ENCODE measurements at regions not wholly inside any gene's neighbourhood (a gene's known extent, or its start where the extent isn't known, plus 50 kb on each side); places are given as distances from the start of the nearest gene placed in this dataset.

DNA sequence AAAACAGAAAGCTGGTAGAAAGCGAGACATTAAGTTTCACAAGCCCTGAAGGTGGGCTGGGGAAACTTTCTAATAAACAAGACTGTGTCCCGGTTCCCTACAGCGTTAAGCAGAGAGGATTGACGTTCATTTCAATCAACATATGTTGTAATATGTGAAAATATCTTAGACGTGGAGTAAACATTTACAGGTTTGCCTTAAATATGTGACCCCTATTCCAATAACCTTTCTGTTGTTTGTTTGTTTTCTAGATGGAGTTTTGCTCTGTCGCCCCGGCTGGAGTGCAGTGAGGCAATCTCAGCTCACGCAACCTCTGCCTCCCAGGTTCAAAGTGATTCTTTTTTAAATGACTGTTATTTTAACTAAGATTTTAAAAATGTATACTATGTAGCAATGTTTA, 526.2 kb downstream of the SUCLA2 start:
- no peaks in the 10 kb centered on the region for H3K4me1 ChIP-seq (ENCODE audit: control insufficient read depth, insufficient read depth, low read length)
- H3K27ac ChIP-seq (ENCODE audit: insufficient read depth, low read depth, low read length, poor library complexity, severe bottlenecking), result no peak overlapping the region
- 87 to 89% methylated on average over 5 to 8 of the region's 8 CpGs for WGBS, 2 experiments
- H3K9me3 ChIP-seq (ENCODE audit: control insufficient read depth, low read length), result no peaks in the 10 kb centered on the region
- no peaks in the 10 kb centered on the region for H3K27me3 ChIP-seq (ENCODE audit: control insufficient read depth, insufficient read depth, low read length, poor library complexity, severe bottlenecking)
- no peaks in the 10 kb centered on the region for H3K36me3 ChIP-seq (ENCODE audit: control insufficient read depth, insufficient read depth, low read length)
- H3K4me3 ChIP-seq (ENCODE audit: insufficient read depth, low read depth, low read length), result no peak overlapping the region

DNA sequence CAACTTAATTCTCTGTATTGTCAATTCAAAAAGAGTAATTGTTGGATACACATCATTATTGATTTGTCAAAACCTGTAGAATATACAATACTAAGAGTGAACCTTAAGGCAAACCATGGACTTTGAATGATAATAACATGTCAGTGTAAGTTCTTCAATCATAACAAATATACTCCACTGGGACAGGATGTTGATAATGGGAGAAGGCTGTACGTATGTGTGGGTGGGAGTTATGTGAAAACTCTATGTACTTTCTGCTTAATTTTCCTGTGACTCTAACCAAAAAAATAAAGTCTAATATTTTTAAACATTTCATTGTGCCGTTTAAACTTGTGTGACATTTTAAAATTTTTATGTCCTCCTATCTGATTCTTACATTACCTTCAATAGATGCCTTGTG, 526.7 kb downstream of the SUCLA2 start:
- Histone ChIP-seq H3K27me3 (ENCODE audit: control insufficient read depth, insufficient read depth, low read length, poor library complexity, severe bottlenecking) (no peaks in the 10 kb centered on the region), H3K9me3 (ENCODE audit: control insufficient read depth, low read length) (no peaks in the 10 kb centered on the region), H3K36me3 (ENCODE audit: control insufficient read depth, insufficient read depth, low read length) (no peaks in the 10 kb centered on the region), H3K4me3 (ENCODE audit: insufficient read depth, low read depth, low read length) (no peak overlapping the region), H3K4me1 (ENCODE audit: control insufficient read depth, insufficient read depth, low read length) (no peaks in the 10 kb centered on the region), H3K27ac (ENCODE audit: insufficient read depth, low read depth, low read length, poor library complexity, severe bottlenecking) (no peak overlapping the region)
- 100% methylated on average over 1 of the region's 2 CpGs; no CpG with 5 or more reads in 1 of the 2 experiments for WGBS, 2 experiments

DNA sequence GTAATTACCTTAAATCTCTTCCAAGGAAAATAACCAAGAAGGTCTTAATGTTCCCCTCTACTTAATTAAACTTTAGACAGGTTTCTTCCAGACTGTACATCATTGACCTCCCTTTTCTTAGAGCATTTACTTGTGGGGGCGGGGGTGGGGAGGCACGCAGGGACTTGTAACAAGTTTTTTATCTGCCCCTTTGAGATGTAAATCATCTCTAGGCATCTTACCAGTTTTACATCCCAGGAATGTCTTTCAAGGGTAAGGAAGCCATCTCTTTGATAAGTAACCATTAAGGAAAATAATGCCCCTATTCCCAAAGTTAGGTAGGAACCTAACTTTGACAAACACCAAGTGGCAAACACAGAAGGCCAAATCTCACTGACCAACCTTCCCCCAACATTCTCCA, 528.6 kb downstream of the SUCLA2 start:
- H3K4me3 ChIP-seq (ENCODE audit: insufficient read depth, low read depth, low read length), result no peak overlapping the region
- no peaks in the 10 kb centered on the region for H3K9me3 ChIP-seq (ENCODE audit: control insufficient read depth, low read length)
- H3K4me1 ChIP-seq (ENCODE audit: control insufficient read depth, insufficient read depth, low read length), result no peaks in the 10 kb centered on the region
- 50% methylated on average over 2 of the region's 2 CpGs; no CpG with 5 or more reads in 1 of the 2 experiments for WGBS, 2 experiments
- H3K27me3 ChIP-seq (ENCODE audit: control insufficient read depth, insufficient read depth, low read length, poor library complexity, severe bottlenecking), result no peaks in the 10 kb centered on the region
- H3K36me3 ChIP-seq (ENCODE audit: control insufficient read depth, insufficient read depth, low read length), result no peaks in the 10 kb centered on the region
- no peak overlapping the region for H3K27ac ChIP-seq (ENCODE audit: insufficient read depth, low read depth, low read length, poor library complexity, severe bottlenecking)

DNA sequence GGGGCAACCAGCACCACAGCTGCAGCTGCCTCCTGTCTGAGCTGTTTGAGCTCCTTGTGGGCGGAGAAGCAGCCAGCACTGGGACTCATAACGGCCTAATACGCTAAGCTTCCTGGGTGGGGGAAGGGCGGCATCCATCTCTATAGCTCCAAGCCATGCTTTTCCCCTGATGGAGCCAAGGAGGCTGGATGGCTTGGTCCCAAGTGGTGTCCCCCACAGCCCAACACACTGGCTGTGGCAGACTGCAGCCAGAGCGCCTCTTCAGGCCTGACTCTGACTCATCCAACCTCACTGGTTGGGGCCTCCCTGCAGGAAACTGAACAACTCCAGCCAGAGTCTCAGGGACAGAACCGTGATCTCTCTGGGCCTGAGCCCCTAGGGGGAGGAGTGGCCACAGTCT, 537.3 kb downstream of the SUCLA2 start:
- 88 to 93% methylated on average over 6 of the region's 6 CpGs for WGBS, 2 experiments
- Histone ChIP-seq H3K4me3 (ENCODE audit: insufficient read depth, low read depth, low read length) (no peak overlapping the region), H3K9me3 (ENCODE audit: control insufficient read depth, low read length) (no peaks in the 10 kb centered on the region), H3K36me3 (ENCODE audit: control insufficient read depth, insufficient read depth, low read length) (no peaks in the 10 kb centered on the region), H3K27me3 (ENCODE audit: control insufficient read depth, insufficient read depth, low read length, poor library complexity, severe bottlenecking) (no peaks in the 10 kb centered on the region), H3K27ac (ENCODE audit: insufficient read depth, low read depth, low read length, poor library complexity, severe bottlenecking) (no peak overlapping the region), H3K4me1 (ENCODE audit: control insufficient read depth, insufficient read depth, low read length) (no peaks in the 10 kb centered on the region)

DNA sequence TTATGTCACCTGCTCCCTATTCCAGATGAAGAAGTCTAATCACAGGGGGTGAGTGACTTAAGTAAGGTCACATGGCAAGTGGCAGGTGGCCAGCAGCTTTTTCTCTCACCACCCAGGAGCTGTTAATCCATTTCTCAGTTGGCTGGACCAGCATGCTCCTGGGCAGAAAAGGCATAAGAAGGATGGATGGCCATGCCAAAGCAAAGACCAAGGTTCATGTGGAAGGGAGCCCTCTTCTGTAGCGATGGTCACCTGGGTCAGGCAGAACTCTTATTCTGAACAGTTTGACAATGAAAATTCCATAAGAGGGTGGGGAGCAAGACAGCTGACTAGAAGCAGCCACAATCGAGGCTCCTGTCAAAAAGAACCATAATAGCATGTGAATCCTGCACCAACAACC, 538.1 kb downstream of the SUCLA2 start:
- Histone ChIP-seq H3K4me3 (ENCODE audit: insufficient read depth, low read depth, low read length) (no peak overlapping the region), H3K36me3 (ENCODE audit: control insufficient read depth, insufficient read depth, low read length) (no peaks in the 10 kb centered on the region), H3K27ac (ENCODE audit: insufficient read depth, low read depth, low read length, poor library complexity, severe bottlenecking) (no peak overlapping the region), H3K9me3 (ENCODE audit: control insufficient read depth, low read length) (no peaks in the 10 kb centered on the region), H3K4me1 (ENCODE audit: control insufficient read depth, insufficient read depth, low read length) (no peaks in the 10 kb centered on the region), H3K27me3 (ENCODE audit: control insufficient read depth, insufficient read depth, low read length, poor library complexity, severe bottlenecking) (no peaks in the 10 kb centered on the region)
- 94 to 96% methylated on average over 2 of the region's 2 CpGs for WGBS, 2 experiments

DNA sequence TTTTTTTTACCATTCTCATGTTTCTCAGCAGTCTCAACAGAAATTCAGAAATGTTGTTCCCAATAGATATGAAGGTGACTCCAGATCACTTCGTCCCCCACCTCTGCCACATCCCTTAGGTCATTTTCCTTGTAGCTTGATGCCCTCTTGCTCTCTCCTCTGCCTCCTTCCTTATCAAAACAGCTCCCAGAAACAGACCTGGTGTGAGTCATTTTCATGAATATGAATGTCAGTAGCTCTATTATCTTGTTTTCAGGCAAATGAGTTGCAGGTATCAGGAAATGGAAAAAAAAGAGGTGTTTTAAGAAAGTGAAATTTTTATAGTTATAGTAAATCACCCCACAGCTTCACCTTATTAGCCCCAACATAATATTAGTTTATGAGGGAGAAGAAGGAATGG, 539.3 kb downstream of the SUCLA2 start:
- H3K9me3 ChIP-seq (ENCODE audit: control insufficient read depth, low read length), result no peaks in the 10 kb centered on the region
- 96 to 100% methylated on average over 1 of the region's 1 CpG for WGBS, 2 experiments
- H3K36me3 ChIP-seq (ENCODE audit: control insufficient read depth, insufficient read depth, low read length), result no peaks in the 10 kb centered on the region
- H3K4me1 ChIP-seq (ENCODE audit: control insufficient read depth, insufficient read depth, low read length), result no peaks in the 10 kb centered on the region
- no peaks in the 10 kb centered on the region for H3K27me3 ChIP-seq (ENCODE audit: control insufficient read depth, insufficient read depth, low read length, poor library complexity, severe bottlenecking)
- no peak overlapping the region for H3K4me3 ChIP-seq (ENCODE audit: insufficient read depth, low read depth, low read length)
- H3K27ac ChIP-seq (ENCODE audit: insufficient read depth, low read depth, low read length, poor library complexity, severe bottlenecking), result no peak overlapping the region

DNA sequence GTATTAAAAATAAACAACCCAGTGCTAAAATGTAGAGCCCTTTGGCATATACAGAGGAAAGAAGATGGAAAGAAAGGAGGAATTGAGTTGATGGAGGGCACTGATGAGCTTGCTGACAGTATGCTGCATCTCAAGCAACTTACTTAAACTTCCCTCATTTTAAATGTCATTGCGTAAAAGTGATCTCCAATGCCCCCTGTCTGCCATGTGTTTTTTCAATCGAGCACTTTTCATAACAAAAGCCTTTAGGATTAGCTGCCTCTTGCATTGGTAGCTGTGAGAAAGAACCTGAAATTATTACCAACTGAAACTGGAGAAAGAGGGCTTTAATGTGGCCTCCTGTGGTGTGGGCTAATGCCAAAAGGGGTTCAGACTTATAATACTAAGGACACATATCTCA, 541.6 kb downstream of the SUCLA2 start:
- WGBS, 2 experiments, result 14 to 35% methylated on average over 2 of the region's 2 CpGs
- no peaks in the 10 kb centered on the region for H3K36me3 ChIP-seq (ENCODE audit: control insufficient read depth, insufficient read depth, low read length)
- H3K9me3 ChIP-seq (ENCODE audit: control insufficient read depth, low read length), result no peaks in the 10 kb centered on the region
- H3K4me1 ChIP-seq (ENCODE audit: control insufficient read depth, insufficient read depth, low read length), result no peaks in the 10 kb centered on the region
- H3K4me3 ChIP-seq (ENCODE audit: insufficient read depth, low read depth, low read length), result no peak overlapping the region
- no peak overlapping the region for H3K27ac ChIP-seq (ENCODE audit: insufficient read depth, low read depth, low read length, poor library complexity, severe bottlenecking)
- no peaks in the 10 kb centered on the region for H3K27me3 ChIP-seq (ENCODE audit: control insufficient read depth, insufficient read depth, low read length, poor library complexity, severe bottlenecking)

DNA sequence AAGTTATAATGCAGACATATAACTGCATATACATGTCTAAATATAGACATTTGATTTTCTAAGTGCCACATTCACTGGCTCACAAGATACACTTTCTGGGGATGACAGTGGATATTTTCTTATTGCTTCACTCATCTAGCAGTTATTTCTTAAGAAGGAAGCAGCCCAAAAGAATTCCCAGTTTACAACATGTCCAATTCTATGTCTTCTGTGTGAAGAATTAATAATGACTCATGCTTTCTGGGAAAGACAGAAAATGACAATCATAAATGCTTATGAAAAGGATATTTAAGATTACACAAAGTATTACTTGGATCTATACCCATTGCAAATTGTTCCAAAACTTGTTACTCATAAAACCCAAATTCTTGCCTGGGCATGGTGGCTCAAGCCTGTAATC, 543.4 kb downstream of the SUCLA2 start:
- Histone ChIP-seq H3K4me1 (ENCODE audit: control insufficient read depth, insufficient read depth, low read length) (no peaks in the 10 kb centered on the region), H3K27me3 (ENCODE audit: control insufficient read depth, insufficient read depth, low read length, poor library complexity, severe bottlenecking) (no peaks in the 10 kb centered on the region), H3K27ac (ENCODE audit: insufficient read depth, low read depth, low read length, poor library complexity, severe bottlenecking) (no peak overlapping the region), H3K9me3 (ENCODE audit: control insufficient read depth, low read length) (no peaks in the 10 kb centered on the region), H3K36me3 (ENCODE audit: control insufficient read depth, insufficient read depth, low read length) (no peaks in the 10 kb centered on the region), H3K4me3 (ENCODE audit: insufficient read depth, low read depth, low read length) (no peak overlapping the region)

DNA sequence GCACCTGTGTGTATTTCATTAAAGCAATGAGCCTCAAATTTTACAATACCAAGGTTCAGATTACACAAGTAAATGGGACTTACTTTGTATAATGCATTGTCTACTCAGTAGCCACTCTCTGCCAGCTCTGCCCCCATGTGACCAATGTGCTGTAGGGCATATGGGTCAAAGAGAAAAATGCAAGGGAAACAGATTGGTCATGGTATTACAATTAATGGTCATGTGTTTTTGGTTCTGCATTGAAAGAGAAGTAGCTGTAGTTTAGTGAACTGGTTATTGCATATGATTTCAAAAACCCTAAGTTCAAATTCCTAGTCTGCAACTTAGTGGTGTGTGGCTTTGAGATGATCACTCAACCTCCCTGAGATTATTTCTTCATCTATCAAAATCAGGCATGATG, 545.4 kb downstream of the SUCLA2 start:
- H3K9me3 ChIP-seq (ENCODE audit: control insufficient read depth, low read length), result no peaks in the 10 kb centered on the region
- no peaks in the 10 kb centered on the region for H3K4me1 ChIP-seq (ENCODE audit: control insufficient read depth, insufficient read depth, low read length)
- no peaks in the 10 kb centered on the region for H3K36me3 ChIP-seq (ENCODE audit: control insufficient read depth, insufficient read depth, low read length)
- H3K27ac ChIP-seq (ENCODE audit: insufficient read depth, low read depth, low read length, poor library complexity, severe bottlenecking), result no peak overlapping the region
- H3K27me3 ChIP-seq (ENCODE audit: control insufficient read depth, insufficient read depth, low read length, poor library complexity, severe bottlenecking), result no peaks in the 10 kb centered on the region
- H3K4me3 ChIP-seq (ENCODE audit: insufficient read depth, low read depth, low read length), result no peak overlapping the region

DNA sequence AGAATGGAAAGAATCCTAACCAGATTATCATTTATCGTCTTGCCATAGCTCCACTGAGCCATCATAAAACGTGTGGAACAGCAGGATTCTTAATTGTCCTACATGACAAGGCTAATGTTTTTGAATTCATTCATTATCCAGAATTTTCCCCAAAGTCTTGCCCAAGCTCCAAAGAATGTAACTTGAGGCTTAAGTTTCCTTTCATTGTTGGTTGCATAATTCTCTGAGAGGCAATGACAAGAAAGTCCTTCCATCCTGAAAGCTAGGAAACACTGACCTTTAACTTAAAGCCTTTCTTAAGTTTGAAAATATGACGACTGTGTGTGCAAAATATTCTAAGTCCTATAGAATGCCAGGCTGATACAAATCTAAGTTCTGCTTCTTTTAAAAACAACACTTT, 546.1 kb downstream of the SUCLA2 start:
- Histone ChIP-seq H3K36me3 (ENCODE audit: control insufficient read depth, insufficient read depth, low read length) (no peaks in the 10 kb centered on the region), H3K27ac (ENCODE audit: insufficient read depth, low read depth, low read length, poor library complexity, severe bottlenecking) (no peak overlapping the region), H3K4me3 (ENCODE audit: insufficient read depth, low read depth, low read length) (no peak overlapping the region), H3K27me3 (ENCODE audit: control insufficient read depth, insufficient read depth, low read length, poor library complexity, severe bottlenecking) (no peaks in the 10 kb centered on the region), H3K9me3 (ENCODE audit: control insufficient read depth, low read length) (no peaks in the 10 kb centered on the region), H3K4me1 (ENCODE audit: control insufficient read depth, insufficient read depth, low read length) (no peaks in the 10 kb centered on the region)
- WGBS, 2 experiments, result 87 to 90% methylated on average over 3 of the region's 3 CpGs

DNA sequence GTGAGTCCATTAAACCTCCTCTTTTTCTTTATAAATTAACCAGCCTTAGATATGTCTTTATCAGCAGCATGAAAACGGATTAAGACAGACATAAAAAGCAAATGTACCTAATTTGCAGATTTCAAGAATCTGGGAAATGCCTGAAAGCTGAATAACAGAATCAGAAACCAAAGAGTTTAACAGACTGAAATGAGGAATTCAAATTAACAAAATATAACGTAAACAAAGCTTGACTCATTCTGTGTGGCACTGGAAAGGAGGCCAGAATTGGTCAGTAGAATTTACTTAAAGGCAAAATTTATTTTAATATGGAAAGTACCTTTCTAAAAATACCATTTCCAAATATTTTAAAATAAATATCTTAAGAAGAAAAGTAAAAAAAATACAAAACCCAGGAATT, 540.6 kb upstream of the HTR2A start:
- H3K9me3 ChIP-seq (ENCODE audit: control insufficient read depth, low read length), result no peaks in the 10 kb centered on the region
- H3K4me3 ChIP-seq (ENCODE audit: insufficient read depth, low read depth, low read length), result no peak overlapping the region
- H3K27me3 ChIP-seq (ENCODE audit: control insufficient read depth, insufficient read depth, low read length, poor library complexity, severe bottlenecking), result no peaks in the 10 kb centered on the region
- no peaks in the 10 kb centered on the region for H3K4me1 ChIP-seq (ENCODE audit: control insufficient read depth, insufficient read depth, low read length)
- H3K27ac ChIP-seq (ENCODE audit: insufficient read depth, low read depth, low read length, poor library complexity, severe bottlenecking), result no peak overlapping the region
- WGBS, 2 experiments, result 95 to 100% methylated on average over 2 of the region's 2 CpGs
- H3K36me3 ChIP-seq (ENCODE audit: control insufficient read depth, insufficient read depth, low read length), result no peaks in the 10 kb centered on the region
